HEK293 (cell line): ENCODE measurements at regions not wholly inside any gene's neighbourhood (a gene's known extent, or its start where the extent isn't known, plus 50 kb on each side); places are given as distances from the start of the nearest gene placed in this dataset.

Experiments
- CTCF ChIA-PET: fragments of 350-600 bp; formaldehyde crosslinking; extraction: SDS; loops from one replicate; lab custom pipeline; 2021; ENCODE audit warnings: antibody characterized with exemption; lab: Yijun Ruan, JAX
- POLR2A ChIA-PET: fragments of 300-600 bp; formaldehyde crosslinking; extraction: SDS; loops from one replicate; lab custom pipeline; 2020; ENCODE audit warnings: antibody characterized with exemption, inconsistent platforms; lab: Yijun Ruan, JAX
- H3K27ac ChIP-seq: fragments of 200-500 bp; sonication (Bioruptor generic); 2 replicates; pipeline ENCODE4 v1.5.1; 2014; ENCODE audit warnings: low read depth, low read length, control low read depth, inconsistent platforms; ENCODE audit errors: extremely low read depth
- H3K36me3 ChIP-seq, 2 experiments: fragments of 200-500 bp in 1 of 2; sonication (Bioruptor generic) in 1 of 2; 1 replicate in 1 of 2; 2 replicates in 1 of 2; pipeline ENCODE4 v1.5.1; 2014 to 2017; ENCODE audit warnings: inconsistent platforms in 2 of 2, low read length in 2 of 2; ENCODE audit not compliant: control insufficient read depth in 2 of 2, insufficient read depth in 1 of 2
- H3K4me1 ChIP-seq: fragments of 200-500 bp; sonication (Bioruptor generic); 2 replicates; pipeline ENCODE4 v1.5.1; 2014; ENCODE audit warnings: mild to moderate bottlenecking, low read length, inconsistent platforms; ENCODE audit not compliant: control insufficient read depth, insufficient read depth
- H3K4me3 ChIP-seq: 2 replicates; pipeline ENCODE4 v1.5.1; 2011; ENCODE audit warnings: low read depth, mild to moderate bottlenecking, control low read depth, low read length, moderate library complexity
- H3K9me3 ChIP-seq: fragments of 200-500 bp; sonication (Bioruptor generic); 2 replicates; pipeline ENCODE4 v1.5.1; 2014; ENCODE audit warnings: low read depth, low read length, inconsistent platforms; ENCODE audit not compliant: control insufficient read depth, insufficient read depth
- EGR2 ChIP-seq: fragments of 450-650 bp; formaldehyde crosslinking; IDR thresholded peaks from 2 replicates; pipeline ENCODE4 v1.5.1; 2016; ENCODE audit warnings: low read depth, missing biosample characterization, missing genetic modification characterization
- GLIS1 ChIP-seq: fragments of 450-650 bp; formaldehyde crosslinking; IDR thresholded peaks from 2 replicates; pipeline ENCODE4 v1.5.1; 2016; ENCODE audit warnings: missing biosample characterization, missing genetic modification characterization
- IKZF3 ChIP-seq: fragments of 450-650 bp; IDR thresholded peaks from 2 replicates; pipeline ENCODE4 v1.5.0; 2018; ENCODE audit warnings: missing biosample characterization, mild to moderate bottlenecking, missing genetic modification characterization, moderate library complexity
- KLF7 ChIP-seq: fragments of 450-650 bp; formaldehyde crosslinking; IDR thresholded peaks from 2 replicates; pipeline ENCODE4 v1.5.1; 2016; ENCODE audit warnings: missing biosample characterization, missing genetic modification characterization, borderline replicate concordance
- MZF1 ChIP-seq: fragments of 450-650 bp; formaldehyde crosslinking; IDR thresholded peaks from 2 replicates; pipeline ENCODE4 v1.5.1; 2017; ENCODE audit warnings: missing biosample characterization, missing genetic modification characterization, borderline replicate concordance
- SALL2 ChIP-seq: fragments of 450-650 bp; formaldehyde crosslinking; IDR thresholded peaks from 2 replicates; pipeline ENCODE4 v1.5.0; 2017; ENCODE audit warnings: missing biosample characterization, mild to moderate bottlenecking, missing genetic modification characterization, borderline replicate concordance
- SETDB1 ChIP-seq: IDR thresholded peaks from one replicate; pipeline ENCODE4 v1.6.1; 2017; ENCODE audit warnings: mild to moderate bottlenecking, low read length, moderate library complexity, mixed read lengths; ENCODE audit not compliant: insufficient read length
- ZBTB21 ChIP-seq: fragments of 450-650 bp; formaldehyde crosslinking; IDR thresholded peaks from 2 replicates; pipeline ENCODE4 v1.5.1; 2017; ENCODE audit warnings: missing biosample characterization, missing genetic modification characterization
- ZBTB48 ChIP-seq: fragments of 450-650 bp; formaldehyde crosslinking; IDR thresholded peaks from 2 replicates; pipeline ENCODE4 v1.5.1; 2016; ENCODE audit warnings: missing biosample characterization, missing genetic modification characterization
- ZBTB8A ChIP-seq: fragments of 450-650 bp; formaldehyde crosslinking; IDR thresholded peaks from 2 replicates; pipeline ENCODE4 v1.5.1; 2016; ENCODE audit warnings: missing biosample characterization, missing genetic modification characterization
- ZNF133 ChIP-seq: fragments of 450-650 bp; formaldehyde crosslinking; IDR thresholded peaks from 2 replicates; pipeline ENCODE4 v1.5.1; 2016; ENCODE audit warnings: missing biosample characterization, missing genetic modification characterization
- ZNF138 ChIP-seq: fragments of 450-650 bp; formaldehyde crosslinking; IDR thresholded peaks from 2 replicates; pipeline ENCODE4 v1.5.1; 2016; ENCODE audit warnings: missing biosample characterization, missing genetic modification characterization, borderline replicate concordance
- ZNF148 ChIP-seq: fragments of 450-650 bp; formaldehyde crosslinking; IDR thresholded peaks from 2 replicates; pipeline ENCODE4 v1.5.0; 2017; ENCODE audit warnings: missing biosample characterization, missing genetic modification characterization, borderline replicate concordance
- ZNF184 ChIP-seq: fragments of 450-650 bp; IDR thresholded peaks from 2 replicates; pipeline ENCODE4 v1.5.1; 2018; ENCODE audit warnings: missing biosample characterization, mild to moderate bottlenecking, missing genetic modification characterization
- ZNF23 ChIP-seq: fragments of 450-650 bp; formaldehyde crosslinking; IDR thresholded peaks from 2 replicates; pipeline ENCODE4 v1.5.1; 2016; ENCODE audit warnings: missing biosample characterization, missing genetic modification characterization, borderline replicate concordance
- ZNF311 ChIP-seq: fragments of 450-650 bp; formaldehyde crosslinking; IDR thresholded peaks from 2 replicates; pipeline ENCODE4 v1.5.1; 2017; ENCODE audit warnings: missing biosample characterization, missing genetic modification characterization, borderline replicate concordance
- ZNF350 ChIP-seq: fragments of 450-650 bp; formaldehyde crosslinking; IDR thresholded peaks from 2 replicates; pipeline ENCODE4 v1.5.0; 2017; ENCODE audit warnings: missing biosample characterization, mild to moderate bottlenecking, missing genetic modification characterization
- ZNF423 ChIP-seq: fragments of 450-650 bp; formaldehyde crosslinking; IDR thresholded peaks from 2 replicates; pipeline ENCODE4 v1.5.1; 2016; ENCODE audit warnings: missing biosample characterization, missing genetic modification characterization
- ZNF529 ChIP-seq: fragments of 450-650 bp; formaldehyde crosslinking; IDR thresholded peaks from 2 replicates; pipeline ENCODE4 v1.5.1; 2017; ENCODE audit warnings: missing genetic modification characterization, missing biosample characterization; ENCODE audit not compliant: insufficient replicate concordance
- ZNF544 ChIP-seq: fragments of 450-650 bp; formaldehyde crosslinking; IDR thresholded peaks from 2 replicates; pipeline ENCODE4 v1.5.0; 2017; ENCODE audit warnings: missing biosample characterization, missing genetic modification characterization
- ZNF560 ChIP-seq: fragments of 450-650 bp; formaldehyde crosslinking; IDR thresholded peaks from 2 replicates; pipeline ENCODE4 v1.5.1; 2017; ENCODE audit warnings: missing biosample characterization, missing genetic modification characterization, borderline replicate concordance
- ZNF571 ChIP-seq: fragments of 450-650 bp; formaldehyde crosslinking; IDR thresholded peaks from 2 replicates; pipeline ENCODE4 v1.5.0; 2017; ENCODE audit warnings: missing biosample characterization, missing genetic modification characterization
- ZNF670 ChIP-seq: fragments of 450-650 bp; formaldehyde crosslinking; IDR thresholded peaks from 2 replicates; pipeline ENCODE4 v1.5.1; 2016; ENCODE audit warnings: missing biosample characterization, missing genetic modification characterization, low read depth
- ZNF677 ChIP-seq: fragments of 450-650 bp; IDR thresholded peaks from 2 replicates; pipeline ENCODE4 v1.5.0; 2018; ENCODE audit warnings: missing biosample characterization, mild to moderate bottlenecking, missing genetic modification characterization, moderate library complexity
- ZNF692 ChIP-seq: fragments of 450-650 bp; formaldehyde crosslinking; IDR thresholded peaks from 2 replicates; pipeline ENCODE4 v1.5.1; 2016; ENCODE audit warnings: missing biosample characterization, missing genetic modification characterization
- ZSCAN30 ChIP-seq: fragments of 450-650 bp; IDR thresholded peaks from 2 replicates; pipeline ENCODE4 v1.5.1; 2018; ENCODE audit warnings: missing biosample characterization, mild to moderate bottlenecking, missing genetic modification characterization, moderate library complexity

- Histone ChIP-seq H3K36me3 (no peaks in the 10 kb centered on the region), H3K27ac (no peak overlapping the region)
- ChIA-PET POLR2A (no interaction called here), CTCF (interaction anchor here (0.5 kb wide), 1 partner anchor 109 kb away, joined by 3 read pairs; no protein-coding TSS in a partner anchor)
- no peak for TF ChIP-seq GLIS1 (tag by site-specific recombination)
- TF ChIP-seq ZNF571 = no peak
- no peak for TF ChIP-seq EGR2
- no peak for TF ChIP-seq IKZF3 (tag by site-specific recombination)
- no peak for TF ChIP-seq ZNF677 (tag by site-specific recombination)
- TF ChIP-seq ZNF184 (tag by site-specific recombination) = no peak
- TF ChIP-seq ZNF133 (tag by site-specific recombination) = no peak
- no peak for TF ChIP-seq ZBTB21 (tag by site-specific recombination)
- TF ChIP-seq ZNF544 (tag by site-specific recombination) = no peak
- TF ChIP-seq ZNF692 (tag by site-specific recombination) = no peak
- TF ChIP-seq, all 188 proteins: peak for 0
- Histone ChIP-seq H3K9me3 (no peaks in the 10 kb centered on the region), H3K4me1 (no peaks in the 10 kb centered on the region), H3K4me3 (no peak overlapping the region)
Observed at GRCh38 chr18:25459814-25460213, 107.8 kb upstream of the ZNF521 start.

DNA sequence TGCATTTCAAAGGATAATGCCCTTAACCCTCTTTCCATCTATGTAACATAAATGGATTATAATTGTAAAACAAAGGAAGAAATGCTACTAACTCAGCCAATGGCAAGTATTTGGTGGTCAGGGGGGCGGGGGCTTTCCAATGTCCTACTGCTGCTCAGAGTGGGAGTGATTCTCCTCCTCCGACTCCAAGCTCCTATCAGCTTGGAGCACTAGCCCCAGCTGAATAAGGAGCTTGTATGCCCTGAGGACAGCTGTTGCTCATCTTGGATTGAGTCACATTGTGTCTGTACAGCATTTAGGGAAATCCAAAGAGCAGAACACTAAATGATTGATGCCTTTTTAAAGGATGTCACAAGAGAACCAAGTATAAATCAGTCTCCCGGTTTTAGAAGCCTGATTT is 105.6 kb upstream of the ZNF521 start:
- Histone ChIP-seq H3K36me3 (no peaks in the 10 kb centered on the region), H3K9me3 (no peaks in the 10 kb centered on the region), H3K4me3 (no peak overlapping the region), H3K4me1 (no peaks in the 10 kb centered on the region), H3K27ac (no peak overlapping the region)
- TF ChIP-seq ZNF23 (tag by site-specific recombination) (no peak), KLF7 (no peak), ZNF560 (tag by site-specific recombination) (no peak), ZNF148 (tag by site-specific recombination) (no peak)
- POLR2A ChIA-PET = no interaction called here
- CTCF ChIA-PET = interaction anchor here (0.6 to 0.7 kb wide), 2 partner anchors 317 to 600 kb away, joined by 3 to 4 read pairs; no protein-coding TSS in a partner anchor

GRCh38 chr18:25457126-25457525 is 105.2 kb upstream of the ZNF521 start:
- CTCF ChIA-PET = no interaction called here
- POLR2A ChIA-PET = no interaction called here

More at GRCh38 chr18:25457126-25457525, 105.2 kb upstream of the ZNF521 start:
- H3K4me1 ChIP-seq = no peaks in the 10 kb centered on the region
- no peaks in the 10 kb centered on the region for H3K9me3 ChIP-seq
- H3K36me3 ChIP-seq = no peaks in the 10 kb centered on the region
- no peak overlapping the region for H3K4me3 ChIP-seq
- TF ChIP-seq ZNF670 (tag by site-specific recombination) (no peak), ZBTB48 (tag by site-specific recombination) (no peak), ZNF350 (no peak), ZNF311 (tag by site-specific recombination) (no peak), ZBTB8A (tag by site-specific recombination) (no peak), SETDB1 (no peak), SALL2 (tag by site-specific recombination) (no peak), ZSCAN30 (tag by site-specific recombination) (no peak), ZNF423 (tag by site-specific recombination) (no peak), ZNF138 (tag by site-specific recombination) (no peak), MZF1 (tag by site-specific recombination) (no peak), ZNF529 (no peak)
- TF ChIP-seq, all 188 proteins: peak for 0
- no peak overlapping the region for H3K27ac ChIP-seq
